A549 (cell line): ENCODE measurements at regions not wholly inside any gene's neighbourhood (a gene's known extent, or its start where the extent isn't known, plus 50 kb on each side); places are given as distances from the start of the nearest gene placed in this dataset.

Source experiments
- CTCF ChIP-seq: fragments of >200 bp; sonication (Bioruptor Twin); formaldehyde crosslinking; IDR thresholded peaks from 3 replicates; pipeline ENCODE4 v1.5.1; 2016
- EP300 ChIP-seq, 2 experiments: fragments of >200 bp; sonication (Bioruptor Twin); formaldehyde crosslinking; IDR thresholded peaks; 2 replicates in 1 of 2; 3 replicates in 1 of 2; pipeline ENCODE4 v1.6.1; 2016 to 2017
- HMGXB4 ChIP-seq: fragments of 250-450 bp; sonication (Bioruptor Pico); IDR thresholded peaks from 2 replicates; pipeline ENCODE4 v1.5.0; 2021; ENCODE audit warnings: mild to moderate bottlenecking, moderate library complexity, borderline replicate concordance
- JUN ChIP-seq, 2 experiments: fragments of >200 bp; sonication (Bioruptor Twin); formaldehyde crosslinking; IDR thresholded peaks; 2 replicates in 1 of 2; 3 replicates in 1 of 2; pipeline ENCODE4 v1.6.1; 2016 to 2017
- REST ChIP-seq: fragments of 200-600 bp; sonication (generic); IDR thresholded peaks from 2 replicates; pipeline ENCODE4 v1.6.1; 2016; ENCODE audit warnings: antibody characterized with exemption, mild to moderate bottlenecking, moderate library complexity
- USF2 ChIP-seq: fragments of 450-650 bp; IDR thresholded peaks from 2 replicates; pipeline ENCODE4 v1.6.1; 2014; ENCODE audit warnings: antibody characterized with exemption

- TF ChIP-seq USF2: no peak
- TF ChIP-seq JUN (IDR thresholded peaks at IDR 0.05): no peak
- no peak for TF ChIP-seq CTCF
- no peak for TF ChIP-seq HMGXB4 (CRISPR knock-in tag)
- no peak for TF ChIP-seq EP300 (IDR thresholded peaks at IDR 0.05)
- no peak for TF ChIP-seq REST
Observed at GRCh38 chr22:48398181-48398905, 1429.3 kb downstream of the BRD1 start.
